ENCODE measurements at regions not wholly inside any gene's neighbourhood (a gene's known extent, or its start where the extent isn't known, plus 50 kb on each side); places are given as distances from the start of the nearest gene placed in this dataset.

- TF ChIP-seq, protein P1, sequence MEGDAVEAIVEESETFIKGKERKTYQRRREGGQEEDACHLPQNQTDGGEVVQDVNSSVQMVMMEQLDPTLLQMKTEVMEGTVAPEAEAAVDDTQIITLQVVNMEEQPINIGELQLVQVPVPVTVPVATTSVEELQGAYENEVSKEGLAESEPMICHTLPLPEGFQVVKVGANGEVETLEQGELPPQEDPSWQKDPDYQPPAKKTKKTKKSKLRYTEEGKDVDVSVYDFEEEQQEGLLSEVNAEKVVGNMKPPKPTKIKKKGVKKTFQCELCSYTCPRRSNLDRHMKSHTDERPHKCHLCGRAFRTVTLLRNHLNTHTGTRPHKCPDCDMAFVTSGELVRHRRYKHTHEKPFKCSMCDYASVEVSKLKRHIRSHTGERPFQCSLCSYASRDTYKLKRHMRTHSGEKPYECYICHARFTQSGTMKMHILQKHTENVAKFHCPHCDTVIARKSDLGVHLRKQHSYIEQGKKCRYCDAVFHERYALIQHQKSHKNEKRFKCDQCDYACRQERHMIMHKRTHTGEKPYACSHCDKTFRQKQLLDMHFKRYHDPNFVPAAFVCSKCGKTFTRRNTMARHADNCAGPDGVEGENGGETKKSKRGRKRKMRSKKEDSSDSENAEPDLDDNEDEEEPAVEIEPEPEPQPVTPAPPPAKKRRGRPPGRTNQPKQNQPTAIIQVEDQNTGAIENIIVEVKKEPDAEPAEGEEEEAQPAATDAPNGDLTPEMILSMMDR (IDR thresholded peaks at IDR 0.05) = no peak
- TF ChIP-seq POLR2A (IDR thresholded peaks at IDR 0.05) (no peak), EP300 (IDR thresholded peaks at IDR 0.05) (no peak)
Measured at GRCh38 chr18:51513517-51513916, 316.0 kb upstream of the MEX3C start.
